Thoracic aorta (tissue), 2 donors: ENCODE measurements at regions not wholly inside any gene's neighbourhood (a gene's known extent, or its start where the extent isn't known, plus 50 kb on each side); places are given as distances from the start of the nearest gene placed in this dataset.

Experiments
- ATAC-seq: fragments of 150-250 bp; one replicate; pipeline ENCODE4 v1.8.0; 2017; ENCODE audit warnings: low read depth; ENCODE audit not compliant: insufficient number of reproducible peaks, low FRiP score
- DNase-seq: peaks from one replicate; pipeline ENCODE4 v3.0.0-alpha.2; 2020; ENCODE audit warnings: low spot score
- H3K27ac ChIP-seq, 2 donors: fragments of 200-600 bp; sonication (generic); 1 replicate in 1 of 2; 2 replicates in 1 of 2; pipeline ENCODE4 v1.5.1; 2016; ENCODE audit warnings: mild to moderate bottlenecking in 2 of 2, moderate library complexity in 2 of 2
- H3K27me3 ChIP-seq: fragments of 200-600 bp; sonication (generic); replicated peaks from 2 replicates; pipeline ENCODE4 v1.6.0; 2016; ENCODE audit warnings: mild to moderate bottlenecking; ENCODE audit not compliant: insufficient read depth
- H3K36me3 ChIP-seq: fragments of 200-600 bp; sonication (generic); one replicate; pipeline ENCODE4 v1.5.1; 2016
- H3K4me1 ChIP-seq, 2 donors: fragments of 200-600 bp; sonication (generic); 1 replicate in 1 of 2; 2 replicates in 1 of 2; pipeline versions ENCODE4 v1.5.1 to v1.6.0; 2016; ENCODE audit warnings: low read depth in 2 of 2, mild to moderate bottlenecking in 1 of 2; ENCODE audit not compliant: control insufficient read depth in 1 of 2
- H3K4me3 ChIP-seq: fragments of 200-600 bp; sonication (generic); 2 replicates; pipeline ENCODE4 v1.5.1; 2016; ENCODE audit warnings: mild to moderate bottlenecking
- H3K9me3 ChIP-seq: fragments of 200-600 bp; sonication (generic); 2 replicates; pipeline ENCODE4 v1.5.1; 2016
- TF ChIP-seq, protein P1 (sequence below): fragments of 200-600 bp; sonication (generic); IDR thresholded peaks from one replicate; pipeline ENCODE4 v1.5.1; 2019; ENCODE audit warnings: antibody characterized with exemption

- TF ChIP-seq, protein P1, sequence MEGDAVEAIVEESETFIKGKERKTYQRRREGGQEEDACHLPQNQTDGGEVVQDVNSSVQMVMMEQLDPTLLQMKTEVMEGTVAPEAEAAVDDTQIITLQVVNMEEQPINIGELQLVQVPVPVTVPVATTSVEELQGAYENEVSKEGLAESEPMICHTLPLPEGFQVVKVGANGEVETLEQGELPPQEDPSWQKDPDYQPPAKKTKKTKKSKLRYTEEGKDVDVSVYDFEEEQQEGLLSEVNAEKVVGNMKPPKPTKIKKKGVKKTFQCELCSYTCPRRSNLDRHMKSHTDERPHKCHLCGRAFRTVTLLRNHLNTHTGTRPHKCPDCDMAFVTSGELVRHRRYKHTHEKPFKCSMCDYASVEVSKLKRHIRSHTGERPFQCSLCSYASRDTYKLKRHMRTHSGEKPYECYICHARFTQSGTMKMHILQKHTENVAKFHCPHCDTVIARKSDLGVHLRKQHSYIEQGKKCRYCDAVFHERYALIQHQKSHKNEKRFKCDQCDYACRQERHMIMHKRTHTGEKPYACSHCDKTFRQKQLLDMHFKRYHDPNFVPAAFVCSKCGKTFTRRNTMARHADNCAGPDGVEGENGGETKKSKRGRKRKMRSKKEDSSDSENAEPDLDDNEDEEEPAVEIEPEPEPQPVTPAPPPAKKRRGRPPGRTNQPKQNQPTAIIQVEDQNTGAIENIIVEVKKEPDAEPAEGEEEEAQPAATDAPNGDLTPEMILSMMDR: no peak
- Histone ChIP-seq H3K36me3 (no peaks in the 10 kb centered on the region), H3K4me1 (no peaks in the 10 kb centered on the region), H3K27ac (no peak overlapping the region), H3K27me3 (no peaks in the 10 kb centered on the region), H3K4me3 (no peak overlapping the region), H3K9me3 (no peaks in the 10 kb centered on the region)
- DNase-seq: no peak
- ATAC-seq: no peak
Measured at GRCh38 chr5:1659100-1659981, 135.6 kb upstream of the LPCAT1 start.

GRCh38 chr5:1658665-1659064 is 134.9 kb upstream of the LPCAT1 start:
- Histone ChIP-seq H3K27ac (no peak overlapping the region), H3K36me3 (no peaks in the 10 kb centered on the region), H3K4me1 (no peaks in the 10 kb centered on the region), H3K9me3 (no peaks in the 10 kb centered on the region), H3K4me3 (no peak overlapping the region), H3K27me3 (no peaks in the 10 kb centered on the region)
- DNase-seq (no peak), ATAC-seq (no peak)
- TF ChIP-seq, protein P1: no peak

- H3K27ac ChIP-seq: no peak overlapping the region
- TF ChIP-seq, protein P1: no peak
- H3K36me3 ChIP-seq: no peaks in the 10 kb centered on the region
- DNase-seq: no peak
- H3K27me3 ChIP-seq: no peaks in the 10 kb centered on the region
- ATAC-seq: no peak
- H3K9me3 ChIP-seq: no peaks in the 10 kb centered on the region
- no peaks in the 10 kb centered on the region for H3K4me1 ChIP-seq
- H3K4me3 ChIP-seq: no peak overlapping the region
Measured at GRCh38 chr5:1657161-1657741, 133.5 kb upstream of the LPCAT1 start.

- ATAC-seq: no peak
- H3K36me3 ChIP-seq: no peaks in the 10 kb centered on the region
- no peaks in the 10 kb centered on the region for H3K27me3 ChIP-seq
- DNase-seq: no peak
- no peaks in the 10 kb centered on the region for H3K4me1 ChIP-seq
- H3K9me3 ChIP-seq: no peaks in the 10 kb centered on the region
- H3K27ac ChIP-seq: no peak overlapping the region
- TF ChIP-seq, protein P1: no peak
- no peak overlapping the region for H3K4me3 ChIP-seq
Measured at GRCh38 chr5:1656271-1656975, 132.7 kb upstream of the LPCAT1 start.
